ENCODE measurements at regions not wholly inside any gene's neighbourhood (a gene's known extent, or its start where the extent isn't known, plus 50 kb on each side); places are given as distances from the start of the nearest gene placed in this dataset.
"Not testable (repeated sequence)": the region's sequence is repeated elsewhere in the genome, so short reads cannot be mapped to it uniquely, and the experiment has no call there.

GRCh38 chr13:84609716-84610115 is 727.4 kb upstream of the SLITRK1 start:
- Mint-ChIP-seq H3K27ac (no peak overlapping the region), H3K27me3 (no peaks in the 10 kb centered on the region), H3K4me1 (no peaks in the 10 kb centered on the region), H3K4me3 (no peak overlapping the region), H3K36me3 (no peaks in the 10 kb centered on the region), H3K9me3 (peaks cover 0 to 15% (median 4%) of the 10 kb centered on the region in 7 donors)
- ATAC-seq (ENCODE audit: low read depth in 2 of 2) (no peak), DNase-seq (no peak)
- peaks cover 0 to 3% of the 10 kb centered on the region in 2 experiments for H3K9me3 ChIP-seq (ENCODE audit: control insufficient read depth in 2 of 2, low read length in 2 of 2)
- no peaks in the 10 kb centered on the region for H3K4me1 ChIP-seq (ENCODE audit: control insufficient read depth, insufficient read depth, low read length, poor library complexity, severe bottlenecking)
- H3K27ac ChIP-seq (ENCODE audit: insufficient read depth, low read length, poor library complexity, severe bottlenecking): no peak overlapping the region
- H3K27me3 ChIP-seq (ENCODE audit: control insufficient read depth, insufficient read depth, low read length): no peaks in the 10 kb centered on the region
- no peaks in the 10 kb centered on the region for H3K36me3 ChIP-seq (ENCODE audit: control insufficient read depth, insufficient read depth, low read length)
- no peak overlapping the region for H3K4me3 ChIP-seq (ENCODE audit: low read depth, low read length)

GRCh38 chr13:84607261-84608013 is 725.2 kb upstream of the SLITRK1 start:
- Mint-ChIP-seq H3K4me1 (no peaks in the 10 kb centered on the region), H3K36me3 (no peaks in the 10 kb centered on the region), H3K4me3 (no peak overlapping the region), H3K9me3 (peaks cover 4 to 15% (median 6%) of the 10 kb centered on the region in 7 donors), H3K27ac (no peak overlapping the region), H3K27me3 (no peaks in the 10 kb centered on the region)
- Histone ChIP-seq H3K36me3 (ENCODE audit: control insufficient read depth, insufficient read depth, low read length) (no peaks in the 10 kb centered on the region), H3K4me1 (ENCODE audit: control insufficient read depth, insufficient read depth, low read length, poor library complexity, severe bottlenecking) (no peaks in the 10 kb centered on the region), H3K27ac (ENCODE audit: insufficient read depth, low read length, poor library complexity, severe bottlenecking) (no peak overlapping the region), H3K9me3 (ENCODE audit: control insufficient read depth in 2 of 2, low read length in 2 of 2) (peaks cover 0 to 3% of the 10 kb centered on the region in 2 experiments), H3K27me3 (ENCODE audit: control insufficient read depth, insufficient read depth, low read length) (no peaks in the 10 kb centered on the region), H3K4me3 (ENCODE audit: low read depth, low read length) (no peak overlapping the region)
- ATAC-seq (ENCODE audit: low read depth in 2 of 2): no peak
- no peak for DNase-seq

- no peaks in the 10 kb centered on the region for H3K4me1 Mint-ChIP-seq
- Histone ChIP-seq H3K4me3 (ENCODE audit: low read depth, low read length) (no peak overlapping the region), H3K27me3 (ENCODE audit: control insufficient read depth, insufficient read depth, low read length) (no peaks in the 10 kb centered on the region), H3K36me3 (ENCODE audit: control insufficient read depth, insufficient read depth, low read length) (no peaks in the 10 kb centered on the region), H3K27ac (ENCODE audit: insufficient read depth, low read length, poor library complexity, severe bottlenecking) (no peak overlapping the region), H3K4me1 (ENCODE audit: control insufficient read depth, insufficient read depth, low read length, poor library complexity, severe bottlenecking) (no peaks in the 10 kb centered on the region), H3K9me3 (ENCODE audit: control insufficient read depth in 2 of 2, low read length in 2 of 2) (peaks cover 0 to 3% of the 10 kb centered on the region in 2 experiments)
- no peak overlapping the region for H3K27ac Mint-ChIP-seq
- ATAC-seq (ENCODE audit: low read depth in 2 of 2): no peak
- H3K36me3 Mint-ChIP-seq: no peaks in the 10 kb centered on the region
- H3K4me3 Mint-ChIP-seq: no peak overlapping the region
- DNase-seq: no peak
- H3K27me3 Mint-ChIP-seq: no peaks in the 10 kb centered on the region
- H3K9me3 Mint-ChIP-seq: peaks cover 4 to 15% (median 6%) of the 10 kb centered on the region in 7 donors
Measured at GRCh38 chr13:84606616-84607015, 724.3 kb upstream of the SLITRK1 start.

GRCh38 chr13:84605927-84606326 is 723.7 kb upstream of the SLITRK1 start:
- Mint-ChIP-seq H3K4me3 (no peak overlapping the region), H3K9me3 (peaks cover 4 to 15% (median 6%) of the 10 kb centered on the region in 7 donors), H3K4me1 (no peaks in the 10 kb centered on the region), H3K27ac (no peak overlapping the region), H3K36me3 (no peaks in the 10 kb centered on the region), H3K27me3 (no peaks in the 10 kb centered on the region)
- DNase-seq (no peak), ATAC-seq (ENCODE audit: low read depth in 2 of 2) (no peak)
- Histone ChIP-seq H3K4me3 (ENCODE audit: low read depth, low read length) (no peak overlapping the region), H3K9me3 (ENCODE audit: control insufficient read depth in 2 of 2, low read length in 2 of 2) (peaks cover 0 to 3% of the 10 kb centered on the region in 2 experiments), H3K36me3 (ENCODE audit: control insufficient read depth, insufficient read depth, low read length) (no peaks in the 10 kb centered on the region), H3K27me3 (ENCODE audit: control insufficient read depth, insufficient read depth, low read length) (no peaks in the 10 kb centered on the region), H3K4me1 (ENCODE audit: control insufficient read depth, insufficient read depth, low read length, poor library complexity, severe bottlenecking) (no peaks in the 10 kb centered on the region), H3K27ac (ENCODE audit: insufficient read depth, low read length, poor library complexity, severe bottlenecking) (no peak overlapping the region)

- H3K27ac ChIP-seq (ENCODE audit: insufficient read depth, low read length, poor library complexity, severe bottlenecking): no peak overlapping the region
- no peak overlapping the region for H3K27ac Mint-ChIP-seq
- H3K27me3 Mint-ChIP-seq: no peaks in the 10 kb centered on the region
- no peak for ATAC-seq (ENCODE audit: low read depth in 2 of 2)
- no peaks in the 10 kb centered on the region for H3K27me3 ChIP-seq (ENCODE audit: control insufficient read depth, insufficient read depth, low read length)
- no peaks in the 10 kb centered on the region for H3K36me3 ChIP-seq (ENCODE audit: control insufficient read depth, insufficient read depth, low read length)
- peaks cover 0 to 8% (median 4%) of the 10 kb centered on the region in 7 donors for H3K9me3 Mint-ChIP-seq
- no peak for DNase-seq
- no peaks in the 10 kb centered on the region for H3K36me3 Mint-ChIP-seq
- no peaks in the 10 kb centered on the region for H3K4me1 Mint-ChIP-seq
- H3K4me3 Mint-ChIP-seq: no peak overlapping the region
- H3K4me1 ChIP-seq (ENCODE audit: control insufficient read depth, insufficient read depth, low read length, poor library complexity, severe bottlenecking): no peaks in the 10 kb centered on the region
- H3K9me3 ChIP-seq (ENCODE audit: control insufficient read depth in 2 of 2, low read length in 2 of 2): no peaks in the 10 kb centered on the region
- no peak overlapping the region for H3K4me3 ChIP-seq (ENCODE audit: low read depth, low read length)
Measured at GRCh38 chr13:84591444-84591843, 709.2 kb upstream of the SLITRK1 start.

- Mint-ChIP-seq H3K4me3 (no peak overlapping the region), H3K9me3 (peaks cover 0 to 3% (median 0%) of the 10 kb centered on the region in 7 donors), H3K36me3 (no peaks in the 10 kb centered on the region), H3K27me3 (no peaks in the 10 kb centered on the region), H3K27ac (no peak overlapping the region), H3K4me1 (no peaks in the 10 kb centered on the region)
- no peak overlapping the region for H3K27ac ChIP-seq (ENCODE audit: insufficient read depth, low read length, poor library complexity, severe bottlenecking)
- DNase-seq (no peak), ATAC-seq (ENCODE audit: low read depth in 2 of 2) (no peak)
- H3K4me3 ChIP-seq (ENCODE audit: low read depth, low read length): no peak overlapping the region
- no peaks in the 10 kb centered on the region for H3K27me3 ChIP-seq (ENCODE audit: control insufficient read depth, insufficient read depth, low read length)
- H3K36me3 ChIP-seq (ENCODE audit: control insufficient read depth, insufficient read depth, low read length): no peaks in the 10 kb centered on the region
- H3K9me3 ChIP-seq (ENCODE audit: control insufficient read depth in 2 of 2, low read length in 2 of 2): no peaks in the 10 kb centered on the region
- H3K4me1 ChIP-seq (ENCODE audit: control insufficient read depth, insufficient read depth, low read length, poor library complexity, severe bottlenecking): no peaks in the 10 kb centered on the region
Measured at GRCh38 chr13:84590663-84591062, 708.4 kb upstream of the SLITRK1 start.

GRCh38 chr13:84588023-84588422 is 705.7 kb upstream of the SLITRK1 start:
- ATAC-seq (ENCODE audit: low read depth in 2 of 2) (no peak), DNase-seq (no peak)
- no peak overlapping the region for H3K4me3 Mint-ChIP-seq
- H3K27ac ChIP-seq (ENCODE audit: insufficient read depth, low read length, poor library complexity, severe bottlenecking): no peak overlapping the region
- H3K9me3 ChIP-seq (ENCODE audit: control insufficient read depth in 2 of 2, low read length in 2 of 2): no peaks in the 10 kb centered on the region
- no peaks in the 10 kb centered on the region for H3K27me3 Mint-ChIP-seq
- H3K36me3 Mint-ChIP-seq: no peaks in the 10 kb centered on the region
- H3K4me3 ChIP-seq (ENCODE audit: low read depth, low read length): no peak overlapping the region
- H3K9me3 Mint-ChIP-seq: peaks cover 0 to 5% (median 2%) of the 10 kb centered on the region in 7 donors
- no peaks in the 10 kb centered on the region for H3K36me3 ChIP-seq (ENCODE audit: control insufficient read depth, insufficient read depth, low read length)
- no peaks in the 10 kb centered on the region for H3K4me1 ChIP-seq (ENCODE audit: control insufficient read depth, insufficient read depth, low read length, poor library complexity, severe bottlenecking)
- no peaks in the 10 kb centered on the region for H3K27me3 ChIP-seq (ENCODE audit: control insufficient read depth, insufficient read depth, low read length)
- H3K4me1 Mint-ChIP-seq: no peaks in the 10 kb centered on the region
- no peak overlapping the region for H3K27ac Mint-ChIP-seq

GRCh38 chr13:84579901-84580300 is 697.6 kb upstream of the SLITRK1 start:
- not testable (repeated sequence) for H3K27ac Mint-ChIP-seq; H3K4me1 Mint-ChIP-seq; H3K36me3 Mint-ChIP-seq; DNase-seq; H3K4me3 Mint-ChIP-seq; H3K27me3 Mint-ChIP-seq; H3K4me3 ChIP-seq (ENCODE audit: low read depth, low read length); H3K9me3 ChIP-seq (ENCODE audit: control insufficient read depth in 2 of 2, low read length in 2 of 2); H3K4me1 ChIP-seq (ENCODE audit: control insufficient read depth, insufficient read depth, low read length, poor library complexity, severe bottlenecking); ATAC-seq (ENCODE audit: low read depth in 2 of 2); H3K36me3 ChIP-seq (ENCODE audit: control insufficient read depth, insufficient read depth, low read length); H3K27me3 ChIP-seq (ENCODE audit: control insufficient read depth, insufficient read depth, low read length); H3K27ac ChIP-seq (ENCODE audit: insufficient read depth, low read length, poor library complexity, severe bottlenecking)
- peaks cover 0 to 14% (median 5%) of the 10 kb centered on the region in 7 donors for H3K9me3 Mint-ChIP-seq
